Brain pericyte (primary cell): ENCODE measurements at regions not wholly inside any gene's neighbourhood (a gene's known extent, or its start where the extent isn't known, plus 50 kb on each side); places are given as distances from the start of the nearest gene placed in this dataset.
"Not testable (repeated sequence)": the region's sequence is repeated elsewhere in the genome, so short reads cannot be mapped to it uniquely, and the experiment has no call there.

Source experiments
- DNase-seq: peaks from one replicate; pipeline ENCODE4 v3.0.0-alpha.2; 2012; ENCODE audit warnings: low read depth, low spot score

DNA sequence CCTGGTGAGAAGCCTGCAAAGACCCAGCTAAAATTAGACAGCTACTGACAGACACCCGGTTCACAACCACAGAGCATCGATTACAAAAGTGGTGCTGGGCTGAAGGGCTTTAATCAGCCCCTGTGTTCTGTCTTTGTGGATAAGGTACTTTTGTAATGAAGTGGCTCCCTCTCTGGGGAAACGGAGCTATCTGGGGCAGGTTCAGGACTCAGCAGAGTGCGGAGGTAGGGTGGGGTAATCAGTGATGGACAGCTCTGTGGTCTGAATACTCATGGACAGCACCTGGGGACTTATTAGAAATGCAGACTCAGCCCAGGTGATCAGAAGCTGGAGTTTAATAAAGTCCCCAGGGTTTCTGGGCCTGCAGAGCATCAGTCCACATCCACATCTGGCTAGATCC is 152.0 kb downstream of the MATN1 start:
- DNase-seq: no peak

DNA sequence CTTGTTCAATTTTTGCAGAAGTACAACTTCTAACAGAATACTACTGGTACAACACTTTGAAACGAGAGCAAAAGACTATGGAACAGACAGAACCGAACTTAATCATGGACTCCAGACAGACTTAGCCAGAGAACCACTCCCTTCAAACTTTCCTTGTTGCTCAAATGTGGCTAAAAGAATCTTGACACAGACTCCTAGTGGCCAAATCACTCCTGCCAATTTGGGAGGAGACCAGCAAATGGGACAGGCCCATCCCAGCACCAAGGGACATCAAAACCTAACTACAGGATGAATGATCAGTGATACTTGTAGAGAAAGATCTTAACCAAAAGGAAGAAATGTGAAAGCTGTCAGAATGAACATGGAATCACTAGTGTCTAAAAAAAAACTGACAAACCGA is 154.0 kb downstream of the MATN1 start:
- DNase-seq: no peak

DNA sequence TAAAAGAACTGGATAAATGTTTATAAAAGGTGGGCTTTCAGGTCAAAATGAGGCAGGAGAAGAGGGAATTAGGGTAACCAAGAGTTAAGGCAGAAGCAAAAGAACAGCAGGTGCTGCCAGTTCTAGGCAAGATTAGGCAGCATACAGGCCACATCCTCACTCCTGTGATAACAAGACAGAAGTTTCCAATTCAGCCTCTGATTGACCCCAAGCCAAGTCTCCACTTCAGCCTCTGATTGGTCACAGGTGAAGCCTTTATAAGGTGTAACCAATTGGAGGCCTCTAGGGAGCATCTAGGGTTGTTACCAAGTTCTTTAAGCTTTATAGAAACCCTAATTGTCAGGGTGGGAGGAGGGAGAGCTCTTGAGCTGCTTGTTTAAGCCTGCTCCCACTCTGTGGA is 160.8 kb downstream of the MATN1 start:
- DNase-seq: no peak

DNA sequence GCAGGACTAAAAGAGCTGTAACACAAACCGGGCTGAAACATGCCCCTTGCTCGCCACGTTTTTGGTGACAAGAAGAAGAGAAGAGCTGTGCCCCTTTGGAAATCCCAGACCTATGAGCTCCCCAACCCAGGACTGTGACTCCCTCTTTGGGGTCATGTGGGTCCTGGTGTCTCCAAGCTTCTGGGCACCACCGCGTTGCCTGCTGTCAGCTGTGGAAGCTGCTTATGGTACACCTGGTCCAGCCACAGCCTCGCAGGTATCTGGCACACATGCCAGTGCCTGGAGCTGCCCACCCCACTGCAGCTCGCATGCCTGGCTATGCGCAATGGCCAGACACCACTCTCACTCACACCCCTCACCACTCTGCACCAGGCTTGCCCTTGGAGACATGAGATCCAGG is 171.8 kb downstream of the MATN1 start:
- no peak for DNase-seq

DNA sequence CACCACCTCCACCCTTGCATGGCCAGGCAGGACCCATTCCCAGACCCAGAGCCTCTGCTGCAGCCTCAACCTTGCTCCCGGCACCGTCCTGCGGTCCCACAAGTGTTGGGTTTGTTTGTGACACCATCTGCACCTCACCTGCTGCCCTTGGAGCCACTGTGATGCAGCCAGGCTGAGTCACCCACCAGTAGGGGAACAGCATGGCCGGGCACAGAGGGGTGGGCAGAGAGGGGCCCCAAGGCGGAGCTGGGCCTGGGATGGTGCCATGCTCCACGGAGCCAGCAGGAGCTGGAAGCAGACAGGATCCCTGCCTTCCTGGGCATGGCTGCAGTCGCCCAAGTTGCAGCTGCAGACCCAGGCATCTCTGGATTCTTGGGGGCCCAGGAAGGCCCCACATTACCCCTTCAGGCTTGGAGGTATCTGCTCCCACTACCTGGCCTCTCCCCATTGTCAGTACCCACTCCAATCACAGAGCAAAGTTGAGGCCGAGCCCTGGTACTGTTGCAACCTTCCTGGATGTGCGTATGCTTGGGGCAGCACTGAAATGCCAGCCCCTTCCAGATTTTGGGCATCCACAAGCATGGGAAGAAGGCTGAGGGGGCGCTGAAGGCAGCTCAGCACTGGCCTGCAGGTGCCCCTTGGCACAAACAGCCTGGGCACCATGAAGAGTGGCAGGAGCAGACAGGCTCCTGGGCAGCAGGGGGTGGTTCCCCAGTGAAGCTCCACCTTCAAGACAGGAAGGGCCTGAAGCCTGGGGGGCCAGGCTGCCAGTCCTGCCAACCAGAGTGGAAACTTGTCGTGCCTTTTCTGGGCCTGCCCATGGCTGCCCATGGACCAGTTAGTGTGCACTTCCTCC is 172.8 kb downstream of the MATN1 start:
- no peak for DNase-seq

DNA sequence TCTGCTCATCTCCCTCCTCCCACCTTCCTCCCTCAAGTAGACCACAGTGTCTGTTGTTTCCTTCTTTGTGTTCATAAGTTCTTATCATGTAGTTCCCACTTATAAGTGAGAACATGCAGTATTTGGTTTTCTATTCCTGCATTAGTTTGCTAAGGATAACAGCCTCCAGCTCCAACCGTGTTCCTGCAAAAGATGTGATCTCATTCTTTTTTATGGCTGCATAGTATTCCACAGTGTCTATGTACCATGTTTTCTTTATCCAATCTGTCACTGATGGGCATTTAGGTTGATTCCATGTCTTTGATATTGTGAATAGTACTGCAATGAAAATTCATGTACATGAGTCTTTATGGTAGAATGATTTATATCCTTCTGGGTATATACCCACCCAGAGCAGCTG is 173.5 kb downstream of the MATN1 start:
- DNase-seq: not testable (repeated sequence)

DNA sequence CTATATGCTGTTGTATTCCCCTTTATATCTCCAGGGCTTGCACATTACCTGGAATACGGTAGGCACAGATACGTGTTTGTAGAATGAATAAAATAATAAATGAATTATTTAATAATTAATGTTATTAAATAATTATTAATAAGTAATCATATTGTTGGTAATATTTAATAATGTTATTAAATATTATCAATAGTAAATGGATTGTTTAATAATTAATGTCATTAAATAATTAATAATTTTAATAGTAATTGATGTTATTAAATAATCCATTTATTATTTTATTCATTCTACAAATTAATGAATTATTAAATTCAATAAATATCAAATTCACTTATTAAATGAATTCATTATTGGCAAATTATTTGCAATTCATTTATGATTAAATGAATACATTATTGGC is 175.1 kb downstream of the MATN1 start:
- no peak for DNase-seq

DNA sequence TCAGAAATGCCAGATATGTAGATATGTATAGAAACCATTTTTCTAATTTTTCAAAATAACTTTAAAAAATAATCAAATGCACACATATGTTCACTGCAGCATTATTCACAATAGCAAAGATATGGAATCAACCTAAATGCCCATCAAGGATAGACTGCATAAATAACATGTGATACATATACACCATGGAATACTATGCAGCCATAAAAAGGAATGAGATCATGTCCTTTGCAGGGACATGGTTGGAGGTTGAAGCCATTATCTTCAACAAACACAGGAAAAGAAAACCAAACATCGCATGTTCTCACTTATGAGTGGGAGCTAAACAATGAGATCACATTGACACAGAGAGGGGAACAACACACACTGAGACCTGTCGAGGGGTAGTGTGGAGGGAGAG is 176.1 kb downstream of the MATN1 start:
- DNase-seq: not testable (repeated sequence)

DNA sequence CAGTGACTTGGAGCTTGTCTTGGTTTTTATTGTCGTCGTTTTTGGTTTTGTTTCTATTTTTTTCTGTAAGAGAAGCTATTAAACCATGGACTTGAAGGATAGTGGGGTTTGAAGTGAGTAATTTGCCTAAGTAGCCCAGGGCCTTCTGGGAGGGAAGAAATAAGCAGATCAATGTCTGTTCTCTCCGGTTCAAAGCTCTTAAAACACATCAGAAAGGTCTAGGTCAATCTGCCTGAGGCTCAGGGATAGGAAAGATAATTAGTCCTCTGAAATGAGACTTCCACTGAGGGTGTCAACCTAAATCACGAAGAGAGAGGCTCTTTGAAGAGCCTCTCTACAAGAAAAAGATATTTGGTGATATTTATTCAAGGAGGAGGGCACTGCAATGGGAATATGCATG is 178.0 kb downstream of the MATN1 start:
- no peak for DNase-seq

DNA sequence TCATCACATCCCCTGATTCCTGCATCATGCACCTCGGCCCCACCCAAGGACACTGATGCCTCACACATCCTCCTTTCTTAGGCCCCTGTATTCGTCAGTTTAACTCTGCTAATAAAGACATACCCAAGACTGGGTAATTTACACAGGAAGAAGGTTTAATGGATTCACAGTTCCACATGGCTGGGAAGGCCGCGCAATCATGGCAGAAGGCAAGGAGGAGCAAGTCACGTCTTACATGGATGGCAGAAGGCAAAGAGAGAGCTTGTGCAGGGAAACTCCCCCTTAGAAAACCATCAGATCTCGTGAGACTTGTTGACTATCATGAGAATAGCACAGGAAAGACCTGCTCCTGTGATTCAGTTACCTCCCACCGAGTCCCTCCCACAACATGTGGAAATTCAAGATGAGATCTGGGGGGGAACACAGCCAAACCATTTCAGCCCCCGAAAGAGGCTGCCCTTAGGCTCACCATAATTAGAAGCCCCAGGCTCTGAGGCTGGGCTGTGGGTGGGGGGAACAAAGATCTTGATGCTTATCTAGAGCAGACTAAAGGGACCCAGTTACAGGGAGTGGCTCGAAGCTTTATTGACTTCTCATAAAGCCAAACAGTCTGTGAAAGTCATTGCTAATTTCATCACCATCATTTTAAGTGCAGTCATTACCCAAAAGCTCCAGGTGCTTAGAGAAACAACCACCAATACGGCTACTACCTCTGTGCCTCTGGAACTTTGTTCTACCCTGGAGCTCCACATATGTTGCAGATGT is 181.5 kb downstream of the MATN1 start:
- no peak for DNase-seq

DNA sequence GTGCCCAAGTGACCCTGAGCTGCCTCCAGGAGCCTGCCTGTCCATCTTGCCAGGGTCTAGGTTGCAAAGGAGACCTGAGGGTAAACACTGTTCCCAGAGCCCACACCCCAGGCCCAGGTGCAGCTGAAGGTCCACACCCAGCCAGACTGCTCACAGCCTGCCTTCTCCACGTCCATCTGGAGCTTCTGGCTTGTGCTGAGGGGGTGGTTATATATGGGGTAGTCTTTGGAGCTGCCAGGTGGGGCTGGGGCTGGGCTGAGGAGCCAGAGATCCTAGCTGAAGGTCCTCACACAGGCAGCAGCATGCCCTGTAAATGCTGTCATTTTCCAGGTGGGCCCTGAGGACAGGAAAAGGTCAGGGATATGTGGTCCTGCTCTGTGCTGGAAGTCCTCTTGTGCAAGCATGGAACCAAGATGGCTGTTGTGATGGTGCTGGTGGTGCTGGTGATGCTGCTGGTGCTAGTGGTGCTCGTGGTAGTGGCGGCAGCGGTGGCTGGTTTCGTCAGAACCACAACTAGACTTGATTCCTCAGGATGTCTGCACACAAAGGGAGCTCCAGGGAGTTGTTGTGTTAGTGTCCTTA is 182.7 kb downstream of the MATN1 start:
- DNase-seq: no peak

DNA sequence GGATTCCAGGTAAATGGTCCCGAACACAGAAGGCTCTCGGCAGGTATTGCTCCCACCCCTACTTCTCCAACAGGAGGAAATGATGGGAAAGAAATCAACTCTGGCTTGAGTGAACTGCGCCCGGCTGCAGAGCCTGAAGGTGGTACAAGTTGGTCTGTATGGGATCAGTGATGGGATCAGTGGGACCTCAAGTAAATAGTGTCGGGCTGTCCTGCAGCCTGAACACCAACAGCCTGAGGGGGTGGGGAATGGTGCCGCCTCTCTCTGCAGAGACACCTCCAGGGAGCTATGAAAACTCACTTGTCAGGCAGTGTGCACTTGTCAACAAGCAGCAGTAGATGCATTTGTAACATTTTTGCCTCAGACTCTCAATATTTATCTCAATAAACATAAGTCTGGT is 183.5 kb downstream of the MATN1 start:
- no peak for DNase-seq

DNA sequence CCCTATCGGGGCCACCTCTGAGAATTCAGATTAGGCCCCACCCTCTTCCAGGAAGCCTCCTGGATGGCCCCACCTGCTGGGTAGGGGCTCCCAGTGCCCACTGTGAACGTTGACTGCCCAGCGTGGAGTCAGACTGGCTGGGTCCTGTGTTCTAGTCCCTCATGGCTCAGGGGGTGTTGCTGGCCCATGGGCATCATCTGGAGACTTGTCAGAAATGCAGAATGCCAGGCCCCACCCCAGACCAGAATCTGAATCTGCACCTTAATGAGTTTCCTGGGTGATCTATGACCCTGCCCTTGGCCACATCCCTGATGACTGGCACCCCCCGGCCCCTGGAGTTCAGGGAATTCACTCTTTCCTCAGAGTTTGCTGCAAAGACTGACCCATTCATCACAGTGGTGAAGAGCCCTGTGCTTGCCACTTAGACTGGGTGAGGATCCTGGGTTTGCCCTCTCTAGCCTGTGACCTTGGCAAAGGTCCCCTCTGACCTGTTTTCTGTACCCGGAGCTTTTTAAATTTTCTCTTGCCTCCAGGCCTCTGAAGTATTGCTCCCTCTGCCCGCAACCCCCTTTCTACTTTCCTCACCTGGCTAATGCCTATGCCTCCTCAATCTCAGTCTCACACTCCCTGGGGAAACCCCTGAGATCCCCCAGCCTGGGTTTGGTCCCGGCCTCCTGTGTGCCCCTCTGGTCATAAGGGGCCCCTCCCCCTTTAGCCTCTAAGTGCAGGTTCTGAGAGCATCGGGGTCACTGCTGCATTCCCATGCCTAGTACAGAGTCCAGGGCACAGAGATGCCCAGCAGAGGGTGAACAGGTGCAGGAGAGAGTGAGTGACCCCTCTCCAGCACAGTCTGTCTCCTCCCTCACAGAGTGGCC is 184.2 kb downstream of the MATN1 start:
- DNase-seq: no peak

DNA sequence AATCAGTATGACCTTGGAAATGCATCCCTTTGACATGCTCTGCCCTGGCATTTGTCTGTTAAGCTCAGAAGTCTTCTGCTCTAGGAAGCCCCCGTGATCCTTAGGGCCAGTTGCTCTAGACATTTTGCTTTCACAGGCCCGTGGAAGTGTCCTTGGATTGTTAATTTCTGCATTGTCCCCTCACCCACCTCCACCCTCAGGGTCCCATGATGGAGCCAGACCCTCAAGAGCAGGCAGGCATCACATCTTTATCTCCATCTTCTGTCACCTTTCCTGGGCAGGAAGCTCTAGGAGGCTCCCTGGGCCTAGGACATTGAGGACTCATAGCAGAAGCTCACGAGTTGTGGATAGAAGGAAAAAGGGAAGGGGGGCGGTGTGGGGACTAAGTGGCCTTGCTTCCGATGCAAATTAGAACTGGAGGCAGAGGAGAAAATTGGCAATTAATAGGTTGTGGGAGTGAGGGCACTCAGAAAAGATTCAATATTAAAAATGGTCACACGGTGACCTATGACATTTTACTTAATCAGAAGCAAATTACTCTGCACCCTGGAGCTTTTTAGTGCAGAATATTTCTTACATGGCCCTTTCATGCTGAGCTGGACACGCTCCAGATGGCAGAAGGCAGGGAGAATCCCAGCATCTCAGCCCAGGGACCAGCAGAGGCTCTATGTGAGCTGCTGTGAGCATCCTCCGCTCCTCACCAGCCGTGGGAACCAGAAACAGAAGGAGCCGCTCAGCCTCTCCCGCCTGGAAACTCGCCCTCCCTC is 185.0 kb downstream of the MATN1 start:
- DNase-seq: no peak

DNA sequence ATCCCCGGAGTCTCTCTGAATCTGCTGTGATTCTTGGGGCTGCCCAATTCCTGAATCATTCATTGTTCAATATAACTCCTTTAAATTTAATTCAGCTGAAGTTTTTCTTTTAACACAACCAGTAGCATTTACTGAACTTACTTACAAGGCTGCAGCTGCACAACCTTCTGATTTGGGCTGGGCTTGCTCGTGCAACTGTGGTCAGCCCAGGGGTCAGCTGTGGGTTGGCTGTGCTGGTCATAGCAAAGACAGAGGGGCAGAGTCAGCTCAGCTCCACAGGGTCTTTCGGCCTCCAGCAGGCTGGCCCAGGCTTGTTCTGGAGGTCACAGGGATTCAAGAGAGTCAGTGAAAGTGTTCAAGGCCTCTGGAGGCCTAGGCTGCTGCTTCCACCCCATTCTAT is 186.1 kb downstream of the MATN1 start:
- no peak for DNase-seq

DNA sequence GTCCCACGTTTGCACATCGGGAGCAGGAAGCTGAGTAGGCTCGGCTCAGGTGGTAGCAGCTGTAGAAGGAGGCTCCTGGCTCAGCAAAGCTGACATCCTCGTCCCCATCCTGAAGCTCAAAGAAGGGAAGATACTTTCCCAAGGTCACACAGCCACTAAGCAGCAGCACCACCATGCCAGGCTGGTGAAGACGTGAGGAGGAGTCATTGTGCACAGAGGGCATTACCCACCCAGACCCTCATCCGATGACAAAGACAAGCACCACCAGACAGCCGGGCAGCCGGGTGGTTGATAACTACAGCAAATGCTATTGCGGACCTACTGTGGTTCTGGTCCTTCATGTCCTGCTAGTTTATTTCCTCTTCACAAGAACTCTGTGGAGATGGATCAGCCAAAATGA is 186.9 kb downstream of the MATN1 start:
- no peak for DNase-seq

DNA sequence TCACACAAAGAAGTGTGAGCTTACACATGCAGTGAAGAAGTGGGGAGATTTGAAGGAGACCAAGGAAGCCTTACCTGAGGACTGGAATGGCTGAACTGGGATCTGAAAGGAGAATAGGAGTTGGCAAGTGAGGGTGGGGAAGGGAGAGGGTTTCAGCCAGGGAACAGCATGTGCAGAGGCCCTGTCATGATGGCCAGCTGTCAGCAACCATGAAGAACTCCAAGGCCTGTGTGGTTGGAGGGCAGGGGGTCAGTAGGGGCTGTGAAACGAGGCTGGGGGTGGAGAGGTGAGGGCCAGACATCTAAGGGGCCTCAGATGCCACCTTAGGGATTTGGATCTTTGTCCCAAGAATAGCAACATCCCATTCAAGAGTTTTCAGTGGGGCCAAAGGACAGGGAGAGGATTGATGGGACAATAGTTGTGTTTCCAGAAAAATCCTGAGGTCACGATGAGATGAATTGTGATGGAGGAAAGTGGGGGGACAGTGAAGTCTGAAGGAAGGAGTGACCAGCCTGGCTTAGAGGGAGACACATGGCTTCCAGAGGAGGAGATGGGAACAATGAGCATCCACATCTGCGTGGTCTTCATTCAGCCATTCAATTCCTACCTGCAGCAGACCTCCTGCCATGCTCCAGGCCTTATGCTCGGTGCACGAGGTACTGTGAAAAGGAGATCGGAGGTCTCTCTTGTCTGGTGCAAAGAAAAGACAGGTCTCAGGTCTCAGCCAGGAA is 187.6 kb downstream of the MATN1 start:
- no peak for DNase-seq

DNA sequence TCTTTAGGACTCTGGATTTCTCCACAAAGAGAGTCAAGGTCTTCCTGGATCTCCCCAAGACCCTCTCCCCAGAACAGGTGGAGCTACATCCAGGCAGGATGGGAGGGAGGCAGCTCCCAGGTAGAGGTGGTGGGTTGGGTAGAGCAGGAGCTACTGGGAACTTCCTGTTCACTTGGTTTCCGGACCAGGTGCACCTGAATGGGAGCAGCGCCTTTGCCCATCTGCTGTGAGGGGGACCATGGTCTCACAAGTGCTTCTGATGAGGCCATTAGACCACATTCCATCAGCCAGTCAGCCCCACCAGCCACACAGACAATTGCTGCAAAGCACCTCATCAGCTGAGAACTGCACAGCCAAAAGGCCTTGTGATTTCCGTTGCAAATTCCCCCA is 188.8 kb downstream of the MATN1 start:
- DNase-seq: no peak

DNA sequence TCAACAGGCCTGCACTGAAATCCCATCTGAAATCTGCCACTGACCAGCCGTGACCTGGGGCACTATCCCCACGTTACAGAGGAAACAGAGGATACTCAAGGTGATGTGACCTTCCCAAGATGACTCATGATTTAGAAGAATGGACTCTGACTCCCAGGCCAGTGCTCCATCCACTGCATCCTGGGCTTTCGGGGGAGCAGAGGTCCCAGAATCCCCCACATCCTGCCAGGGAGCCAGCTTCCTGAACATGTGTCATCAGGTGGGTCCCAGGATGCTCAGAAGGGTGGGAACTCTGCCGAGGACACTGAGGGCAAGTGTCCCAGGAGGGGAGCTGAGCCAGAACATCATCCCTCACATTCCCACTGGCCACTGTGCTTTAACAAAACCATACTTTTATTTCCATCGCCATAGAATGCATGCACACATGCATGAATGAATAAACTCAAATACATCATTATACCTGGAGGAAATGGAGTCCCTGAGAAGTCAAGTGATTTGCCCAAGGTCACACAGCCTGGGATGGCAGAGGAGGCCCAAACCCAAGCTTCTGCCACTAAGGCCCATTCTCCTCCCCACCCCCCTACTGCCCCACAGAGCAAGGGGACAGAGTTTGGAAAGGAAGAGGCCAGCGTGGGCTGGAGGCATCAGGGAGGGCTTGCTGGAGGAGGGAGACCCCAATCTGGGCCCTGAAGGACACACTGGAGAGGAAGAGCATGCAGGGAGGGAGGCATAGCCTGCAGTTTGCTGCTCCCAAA is 189.4 kb downstream of the MATN1 start:
- DNase-seq: no peak

DNA sequence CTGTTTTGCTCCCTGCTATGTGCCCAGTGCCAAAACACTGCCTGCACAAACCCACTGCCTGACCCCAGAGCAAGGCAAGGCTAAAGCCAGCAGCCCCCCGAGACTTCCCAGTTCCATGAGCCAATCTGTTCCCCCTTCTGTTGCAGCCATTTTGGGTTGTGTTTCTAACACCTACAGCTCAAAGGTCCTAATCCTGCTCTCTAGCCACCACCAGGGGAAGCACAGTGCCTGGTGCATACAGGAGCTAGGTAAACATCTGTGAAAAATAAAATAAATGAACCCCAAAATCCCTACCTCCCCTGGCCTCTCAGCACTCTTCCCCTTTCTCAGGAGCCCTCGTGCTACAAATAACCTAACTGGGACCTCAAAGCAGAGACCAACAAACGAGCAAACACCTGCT is 190.2 kb downstream of the MATN1 start:
- no peak for DNase-seq
